ENCODE measurements at regions not wholly inside any gene's neighbourhood (a gene's known extent, or its start where the extent isn't known, plus 50 kb on each side); places are given as distances from the start of the nearest gene placed in this dataset.
A peak's percentile ranks its signal among the peaks of the same experiment; 100 is the strongest.
"Not testable (repeated sequence)": the region's sequence is repeated elsewhere in the genome, so short reads cannot be mapped to it uniquely, and the experiment has no call there.

DNA sequence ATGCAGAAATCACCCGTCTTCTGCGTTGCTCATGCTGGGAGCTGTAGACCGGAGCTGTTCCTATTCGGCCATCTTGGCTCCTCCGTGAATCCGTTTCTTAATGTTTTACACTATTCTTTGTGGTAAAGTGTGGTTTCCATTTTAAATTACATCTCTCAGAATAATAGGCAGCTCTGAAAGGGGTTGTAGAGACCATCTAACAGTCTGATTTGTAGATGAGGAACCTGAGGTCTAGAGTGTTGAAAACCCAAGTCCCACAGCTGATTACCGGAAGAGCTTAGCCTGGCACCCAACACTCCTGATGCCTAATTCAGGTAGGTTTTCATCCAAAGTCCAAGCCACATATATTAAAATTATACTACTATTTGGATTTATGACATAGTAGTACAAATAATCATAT lies 144.0 kb downstream of the LEPR start:
- peak overlapping the region; percentile 41 to 66 (median 42) for H3K4me3 Mint-ChIP-seq
- H3K27me3 Mint-ChIP-seq (ENCODE audit: low read depth), result no peaks in the 10 kb centered on the region
- no peak overlapping the region for H3K27ac Mint-ChIP-seq

DNA sequence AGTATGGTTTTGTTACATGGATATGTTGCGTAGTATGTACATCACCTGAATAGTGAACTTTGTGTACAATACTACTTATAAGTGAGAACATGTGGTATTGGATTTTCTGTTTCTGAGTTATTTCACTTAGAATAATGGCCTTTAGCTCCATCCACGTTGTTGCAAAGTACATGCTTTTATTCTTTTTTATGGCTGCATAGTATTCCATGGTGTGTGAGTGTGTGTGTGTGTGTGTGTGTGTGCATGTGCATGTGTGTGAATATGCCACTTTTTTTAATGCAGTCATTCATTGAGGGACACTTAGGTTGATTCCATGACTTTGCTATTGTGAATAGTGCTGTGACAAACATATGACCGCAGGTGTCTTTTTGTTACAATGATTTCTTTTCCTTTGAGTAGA lies 147.8 kb downstream of the LEPR start:
- Mint-ChIP-seq H3K27me3 (ENCODE audit: low read depth) (no peaks in the 10 kb centered on the region), H3K36me3 (ENCODE audit: low read depth) (no peaks in the 10 kb centered on the region), H3K27ac (no peak overlapping the region), H3K9me3 (peaks cover 2% of the 10 kb centered on the region), H3K4me3 (no peak overlapping the region), H3K4me1 (peaks cover 4% of the 10 kb centered on the region)
- TF ChIP-seq, protein P1, sequence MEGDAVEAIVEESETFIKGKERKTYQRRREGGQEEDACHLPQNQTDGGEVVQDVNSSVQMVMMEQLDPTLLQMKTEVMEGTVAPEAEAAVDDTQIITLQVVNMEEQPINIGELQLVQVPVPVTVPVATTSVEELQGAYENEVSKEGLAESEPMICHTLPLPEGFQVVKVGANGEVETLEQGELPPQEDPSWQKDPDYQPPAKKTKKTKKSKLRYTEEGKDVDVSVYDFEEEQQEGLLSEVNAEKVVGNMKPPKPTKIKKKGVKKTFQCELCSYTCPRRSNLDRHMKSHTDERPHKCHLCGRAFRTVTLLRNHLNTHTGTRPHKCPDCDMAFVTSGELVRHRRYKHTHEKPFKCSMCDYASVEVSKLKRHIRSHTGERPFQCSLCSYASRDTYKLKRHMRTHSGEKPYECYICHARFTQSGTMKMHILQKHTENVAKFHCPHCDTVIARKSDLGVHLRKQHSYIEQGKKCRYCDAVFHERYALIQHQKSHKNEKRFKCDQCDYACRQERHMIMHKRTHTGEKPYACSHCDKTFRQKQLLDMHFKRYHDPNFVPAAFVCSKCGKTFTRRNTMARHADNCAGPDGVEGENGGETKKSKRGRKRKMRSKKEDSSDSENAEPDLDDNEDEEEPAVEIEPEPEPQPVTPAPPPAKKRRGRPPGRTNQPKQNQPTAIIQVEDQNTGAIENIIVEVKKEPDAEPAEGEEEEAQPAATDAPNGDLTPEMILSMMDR (IDR thresholded peaks at IDR 0.05; ENCODE audit: unreplicated experiment in 3 of 3), result no peak

More for the DNA sequence above, 144.0 kb downstream of the LEPR start:
- no peaks in the 10 kb centered on the region for H3K4me1 Mint-ChIP-seq
- H3K36me3 Mint-ChIP-seq (ENCODE audit: low read depth), result no peaks in the 10 kb centered on the region
- H3K9me3 Mint-ChIP-seq, result peaks cover 2% of the 10 kb centered on the region
- TF ChIP-seq, protein P1 (IDR thresholded peaks at IDR 0.05; ENCODE audit: unreplicated experiment in 3 of 3), result no peak

DNA sequence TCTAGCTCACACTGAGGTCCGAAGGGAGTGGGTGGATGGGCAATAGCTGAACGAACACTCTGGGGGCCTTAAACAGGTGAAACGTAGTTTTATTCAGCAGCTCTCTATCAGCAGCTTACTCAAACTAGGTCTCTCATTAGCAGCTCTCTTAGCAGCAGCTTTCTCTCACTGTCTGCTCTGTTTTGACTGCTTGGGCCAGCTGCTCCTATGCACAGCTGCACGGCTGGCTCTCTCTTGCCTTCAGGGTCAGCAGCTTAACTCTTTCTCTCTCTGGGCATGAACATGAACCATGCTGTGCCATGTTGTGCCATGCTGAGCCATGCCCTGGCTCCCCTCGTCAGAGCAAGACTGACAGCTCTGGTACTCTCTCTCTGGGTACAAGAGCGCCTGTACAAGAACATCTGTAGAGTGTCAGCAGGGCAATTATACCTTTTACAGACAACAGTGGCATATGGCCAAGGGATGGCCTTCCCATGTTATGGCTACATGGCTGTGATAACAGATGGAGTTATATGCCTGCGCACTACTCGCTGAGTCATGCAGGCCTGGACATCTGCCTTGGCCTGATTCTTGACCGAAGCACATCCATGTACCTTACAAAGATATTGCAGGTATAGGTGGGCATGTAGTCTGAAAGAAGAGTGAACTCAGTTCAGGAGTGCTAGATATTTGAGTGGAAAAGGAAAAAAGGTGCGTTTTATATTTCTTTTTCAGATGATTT lies 152.4 kb downstream of the LEPR start:
- peaks cover 4% of the 10 kb centered on the region for H3K4me1 Mint-ChIP-seq
- H3K27me3 Mint-ChIP-seq (ENCODE audit: low read depth), result no peaks in the 10 kb centered on the region
- no peak overlapping the region for H3K27ac Mint-ChIP-seq
- H3K36me3 Mint-ChIP-seq (ENCODE audit: low read depth), result no peaks in the 10 kb centered on the region
- TF ChIP-seq, protein P1 (IDR thresholded peaks at IDR 0.05; ENCODE audit: unreplicated experiment in 3 of 3), result no peak
- peaks cover 2% of the 10 kb centered on the region for H3K9me3 Mint-ChIP-seq
- H3K4me3 Mint-ChIP-seq, result no peak overlapping the region

DNA sequence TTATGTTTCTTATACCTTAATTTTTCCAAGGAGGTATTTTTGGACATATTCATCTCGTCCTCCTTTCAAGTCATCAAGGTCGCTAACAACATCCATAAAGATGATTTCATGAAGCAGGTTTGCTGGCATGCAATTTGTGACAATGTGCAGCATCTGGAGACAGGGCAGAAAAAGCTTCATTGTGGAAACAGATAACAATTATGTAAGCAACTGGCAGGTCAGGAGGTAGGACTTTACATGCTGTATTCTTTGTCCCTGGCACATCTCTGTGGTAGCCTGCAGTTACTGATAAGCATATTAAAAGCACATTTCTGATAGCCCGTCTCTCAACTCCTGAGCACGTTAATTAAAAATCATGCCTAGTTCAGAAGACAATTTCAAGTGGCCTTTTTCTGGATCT lies 156.8 kb downstream of the LEPR start:
- Mint-ChIP-seq H3K27ac (no peak overlapping the region), H3K9me3 (no peaks in the 10 kb centered on the region), H3K4me1 (peaks cover 4% of the 10 kb centered on the region), H3K27me3 (ENCODE audit: low read depth) (no peaks in the 10 kb centered on the region), H3K36me3 (ENCODE audit: low read depth) (no peaks in the 10 kb centered on the region), H3K4me3 (no peak overlapping the region)
- TF ChIP-seq, protein P1 (IDR thresholded peaks at IDR 0.05; ENCODE audit: unreplicated experiment in 3 of 3), result no peak

DNA sequence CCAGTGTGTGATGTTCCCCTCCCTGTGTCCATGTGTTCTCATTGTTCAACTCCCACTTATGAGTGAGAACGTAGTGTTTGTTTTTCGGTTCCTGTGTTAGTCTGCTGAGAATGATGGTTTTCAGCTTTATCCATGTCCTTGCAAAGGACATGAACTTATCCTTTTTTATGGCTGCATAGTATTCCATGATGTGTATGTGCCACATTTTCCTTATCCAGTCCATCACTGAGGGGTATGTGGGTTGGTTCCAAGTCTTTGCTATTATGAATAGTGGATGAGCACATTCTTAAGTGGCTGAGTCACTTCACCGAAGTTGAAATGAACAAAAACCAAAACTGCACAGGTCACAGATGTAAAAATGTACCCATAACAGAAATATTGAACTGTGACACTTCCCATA lies 157.5 kb downstream of the LEPR start:
- not testable (repeated sequence) for H3K27me3 Mint-ChIP-seq (ENCODE audit: low read depth); H3K36me3 Mint-ChIP-seq (ENCODE audit: low read depth)

DNA sequence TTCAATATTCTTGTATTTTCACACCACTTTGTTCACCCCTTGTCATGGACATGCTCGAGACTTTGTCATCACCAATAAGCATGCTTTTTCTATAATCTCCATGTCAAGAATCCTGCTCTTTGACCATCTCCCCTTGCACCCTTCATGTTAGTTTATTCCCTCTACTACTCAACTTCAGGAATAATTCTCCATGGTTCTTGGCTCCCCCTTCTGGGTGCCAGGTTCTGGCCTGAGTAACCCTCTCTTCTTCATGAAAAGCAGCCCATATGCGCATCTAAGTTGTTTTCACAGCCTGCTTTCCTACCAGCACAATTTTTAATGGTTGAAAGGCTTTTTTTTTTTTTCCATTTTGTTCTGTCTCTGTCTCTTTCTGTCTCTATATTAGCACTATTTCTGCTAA lies 160.7 kb downstream of the LEPR start:
- H3K27me3 Mint-ChIP-seq (ENCODE audit: low read depth), result no peaks in the 10 kb centered on the region
- peaks cover 4% of the 10 kb centered on the region for H3K9me3 Mint-ChIP-seq
- H3K4me1 Mint-ChIP-seq, result no peaks in the 10 kb centered on the region
- H3K36me3 Mint-ChIP-seq (ENCODE audit: low read depth), result no peaks in the 10 kb centered on the region
- H3K27ac Mint-ChIP-seq, result no peak overlapping the region
- TF ChIP-seq, protein P1 (IDR thresholded peaks at IDR 0.05; ENCODE audit: unreplicated experiment in 3 of 3), result no peak
- H3K4me3 Mint-ChIP-seq, result no peak overlapping the region

More for the DNA sequence above, 157.5 kb downstream of the LEPR start:
- not testable (repeated sequence) for H3K4me3 Mint-ChIP-seq, H3K27ac Mint-ChIP-seq, H3K4me1 Mint-ChIP-seq, H3K9me3 Mint-ChIP-seq
